Testis (tissue), 2 donors: ENCODE measurements at regions not wholly inside any gene's neighbourhood (a gene's known extent, or its start where the extent isn't known, plus 50 kb on each side); places are given as distances from the start of the nearest gene placed in this dataset.
"Not testable (repeated sequence)": the region's sequence is repeated elsewhere in the genome, so short reads cannot be mapped to it uniquely, and the experiment has no call there.

ENCODE experiments used
- DNase-seq: peaks from one replicate; pipeline ENCODE4 v3.0.0-alpha.2; 2019
- H3K27ac ChIP-seq, 2 donors: fragments of 200-600 bp; sonication (generic); one replicate each; pipeline ENCODE4 v1.5.1; 2019
- H3K27me3 ChIP-seq: fragments of 200-600 bp; sonication (generic); one replicate; pipeline ENCODE4 v1.5.1; 2019
- H3K36me3 ChIP-seq: fragments of 200-600 bp; sonication (generic); one replicate; pipeline ENCODE4 v1.5.1; 2017; ENCODE audit warnings: low read depth; ENCODE audit errors: missing control alignments
- H3K4me1 ChIP-seq: fragments of 200-600 bp; sonication (generic); one replicate; pipeline ENCODE4 v1.5.1; 2019
- H3K4me3 ChIP-seq, 2 donors: fragments of 200-600 bp; sonication (generic); one replicate each; pipeline ENCODE4 v1.5.1; 2017 to 2019
- H3K9me3 ChIP-seq: fragments of 200-600 bp; sonication (generic); one replicate; pipeline ENCODE4 v1.5.1; 2017
- CTCF ChIP-seq, 3 experiments: fragments of 450-650 bp in 2 of 3; fragments of 200-600 bp in 1 of 3; sonication (generic) in 1 of 3; IDR thresholded peaks; one replicate each; pipeline ENCODE4 v1.5.1; 2016 to 2019; ENCODE audit warnings: antibody characterized with exemption in 3 of 3, mild to moderate bottlenecking in 2 of 3, moderate library complexity in 1 of 3
- POLR2A ChIP-seq: fragments of 450-650 bp; IDR thresholded peaks from one replicate; pipeline ENCODE4 v1.6.1; 2017; ENCODE audit warnings: antibody characterized with exemption, mild to moderate bottlenecking, moderate library complexity
- WGBS, 2 donors: methylation state at CpG; one replicate each; pipeline ENCODE4 v1.1.5; 2018; 5-methylcytosine and 5-hydroxymethylcytosine counted together
- intact Hi-C: fragments of 100-400 bp; cut with DNase I; formaldehyde crosslinking; loops from one replicate; pipeline ENCODE4 v1.15.1; 2023; ENCODE audit warnings: low total_unique reads

GRCh38 chr2:172308253-172308935 lies 119.0 kb upstream of the ITGA6 start:
- intact Hi-C loops = no loop called here
- 83 to 86% methylated on average over 8 to 9 of the region's 9 CpGs for WGBS, 2 donors
- no peaks in the 10 kb centered on the region for H3K9me3 ChIP-seq
- H3K4me3 ChIP-seq = no peak overlapping the region
- no peak for TF ChIP-seq CTCF (IDR thresholded peaks at IDR 0.05)
- TF ChIP-seq POLR2A = no peak
- H3K4me1 ChIP-seq = peaks cover 3% of the 10 kb centered on the region
- H3K27me3 ChIP-seq = no peaks in the 10 kb centered on the region
- DNase-seq = no peak
- H3K36me3 ChIP-seq = no peaks in the 10 kb centered on the region
- no peak overlapping the region for H3K27ac ChIP-seq

- intact Hi-C loops = no loop called here
- no peaks in the 10 kb centered on the region for H3K9me3 ChIP-seq
Measured at GRCh38 chr2:172311921-172312345, 115.5 kb upstream of the ITGA6 start.

GRCh38 chr2:172313715-172314341 lies 113.6 kb upstream of the ITGA6 start:
- Histone ChIP-seq H3K4me3 (no peak overlapping the region), H3K27ac (no peak overlapping the region), H3K27me3 (no peaks in the 10 kb centered on the region), H3K36me3 (no peaks in the 10 kb centered on the region), H3K4me1 (peaks cover 10% of the 10 kb centered on the region), H3K9me3 (no peaks in the 10 kb centered on the region)
- WGBS, 2 donors = 63 to 65% methylated on average over 8 of the region's 8 CpGs
- intact Hi-C loops = no loop called here
- DNase-seq = no peak
- TF ChIP-seq POLR2A (no peak), CTCF (IDR thresholded peaks at IDR 0.05) (no peak)

More at GRCh38 chr2:172311921-172312345, 115.5 kb upstream of the ITGA6 start:
- Histone ChIP-seq H3K4me1 (peaks cover 10% of the 10 kb centered on the region), H3K36me3 (no peaks in the 10 kb centered on the region), H3K27me3 (no peaks in the 10 kb centered on the region), H3K4me3 (no peak overlapping the region), H3K27ac (no peak overlapping the region)
- WGBS, 2 donors = 80 to 84% methylated on average over 2 of the region's 2 CpGs
- no peak for TF ChIP-seq CTCF (IDR thresholded peaks at IDR 0.05)
- no peak for DNase-seq

- H3K9me3 ChIP-seq, H3K36me3 ChIP-seq, DNase-seq, H3K27ac ChIP-seq, H3K27me3 ChIP-seq, intact Hi-C loops, H3K4me3 ChIP-seq: not testable (repeated sequence)
- H3K4me1 ChIP-seq = peaks cover 10% of the 10 kb centered on the region
- WGBS, 2 donors = 85 to 89% methylated on average over 6 to 13 of the region's 21 CpGs
Measured at GRCh38 chr2:172315070-172315469, 112.3 kb upstream of the ITGA6 start.

- Histone ChIP-seq H3K4me3 (no peak overlapping the region), H3K36me3 (no peaks in the 10 kb centered on the region), H3K27ac (no peak overlapping the region), H3K27me3 (no peaks in the 10 kb centered on the region), H3K9me3 (no peaks in the 10 kb centered on the region), H3K4me1 (no peaks in the 10 kb centered on the region)
- 87 to 94% methylated on average over 3 of the region's 3 CpGs for WGBS, 2 donors
- no peak for DNase-seq
- intact Hi-C loops = no loop called here
- TF ChIP-seq CTCF (IDR thresholded peaks at IDR 0.05) = no peak
Measured at GRCh38 chr2:172322049-172322448, 105.3 kb upstream of the ITGA6 start.
